Hematopoietic multipotent progenitor cell treated with erythropoietin and hydrocortisone succinate and interleukin-3 and kit ligand, for 8 days (in vitro differentiated cells): ENCODE measurements at regions not wholly inside any gene's neighbourhood (a gene's known extent, or its start where the extent isn't known, plus 50 kb on each side); places are given as distances from the start of the nearest gene placed in this dataset.

ENCODE experiments used
- DNase-seq: peaks from one replicate; pipeline ENCODE4 v3.0.0-alpha.2; 2015

DNA sequence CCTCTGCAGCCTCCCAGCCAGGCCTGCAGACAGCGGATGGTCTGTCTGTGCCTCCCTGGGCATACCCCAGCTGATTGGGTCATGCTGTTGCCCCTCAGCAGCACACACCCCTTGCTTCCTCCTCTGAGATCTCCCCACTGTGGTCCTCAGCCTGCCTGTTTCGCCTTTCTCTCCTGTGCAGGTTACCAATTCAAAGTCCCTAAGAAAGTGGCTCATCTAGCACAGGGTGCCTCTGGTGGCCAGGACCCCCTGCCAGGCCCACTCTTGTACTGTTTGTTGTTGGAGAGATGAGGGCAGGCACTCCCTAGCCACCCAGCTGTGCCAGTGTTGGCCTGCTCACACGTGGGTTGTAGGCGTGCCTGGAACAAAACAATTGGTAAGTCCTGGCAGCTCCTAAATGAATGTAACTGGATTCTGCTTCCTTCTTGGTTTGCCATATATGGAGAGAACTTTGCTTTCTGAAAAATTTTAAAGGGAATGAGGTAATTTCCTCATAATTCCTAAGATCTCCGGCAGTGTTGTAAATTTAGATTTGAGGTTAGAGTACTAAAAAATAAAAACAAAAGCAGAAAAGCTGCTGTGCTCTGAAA, 213.2 kb upstream of the IL12A start:
- DNase-seq = no peak

DNA sequence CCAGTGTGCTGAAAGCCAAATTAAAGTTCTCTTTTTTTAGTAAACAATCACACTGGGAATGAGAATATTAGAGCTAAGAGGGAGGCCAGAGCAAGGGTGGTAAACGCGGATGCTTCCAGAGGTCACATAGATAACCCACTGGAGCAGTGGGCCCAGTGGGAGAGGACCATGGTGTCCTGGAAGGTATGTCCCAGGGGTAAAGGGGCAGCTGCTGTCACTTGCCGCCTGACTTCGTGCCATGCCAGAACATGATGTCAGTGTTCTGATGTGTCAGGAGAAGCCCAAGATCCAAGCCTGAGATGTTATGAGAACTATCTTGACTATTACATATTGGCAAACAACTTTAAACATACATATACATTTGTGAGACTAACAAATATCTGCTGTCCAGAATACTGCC, 211.9 kb upstream of the IL12A start:
- no peak for DNase-seq

DNA sequence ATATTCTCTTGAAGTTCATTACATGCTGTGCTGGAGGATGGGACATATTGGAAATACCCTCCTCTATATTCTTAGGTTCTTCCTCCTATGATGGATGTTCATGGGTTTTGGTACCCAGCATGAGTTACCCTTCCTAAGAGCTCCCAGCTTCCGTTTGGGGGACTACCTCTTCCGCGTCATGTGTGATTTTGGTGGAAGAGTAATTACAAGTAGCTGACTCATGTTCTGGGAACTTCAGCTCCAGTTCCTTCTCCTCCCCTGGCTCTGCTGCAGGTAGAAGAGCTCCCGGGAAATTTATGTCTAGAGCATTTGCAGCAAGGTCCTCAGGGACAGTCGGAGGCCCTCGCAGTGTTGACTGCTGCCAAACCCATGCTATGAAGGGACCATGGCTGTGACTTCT, 208.8 kb upstream of the IL12A start:
- DNase-seq = no peak

DNA sequence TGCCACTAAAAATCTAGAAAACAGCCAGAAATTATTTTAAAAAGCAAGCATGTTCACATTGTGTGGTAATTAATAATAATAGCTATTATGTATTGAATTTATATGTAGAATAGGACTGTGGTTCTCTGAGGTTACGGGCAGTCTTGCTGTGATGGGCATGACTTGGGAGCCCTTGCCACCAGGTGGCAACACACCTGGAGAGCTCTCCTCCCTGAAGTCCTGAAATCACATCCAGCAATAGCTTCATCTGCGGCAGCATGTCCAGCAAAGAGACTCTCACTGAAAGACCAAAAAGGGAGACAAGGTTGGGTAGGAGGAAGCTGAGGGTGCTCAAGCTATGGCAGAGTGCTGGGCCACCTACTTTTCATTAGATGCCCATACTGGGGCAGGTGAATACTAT, 206.8 kb upstream of the IL12A start:
- DNase-seq = no peak

DNA sequence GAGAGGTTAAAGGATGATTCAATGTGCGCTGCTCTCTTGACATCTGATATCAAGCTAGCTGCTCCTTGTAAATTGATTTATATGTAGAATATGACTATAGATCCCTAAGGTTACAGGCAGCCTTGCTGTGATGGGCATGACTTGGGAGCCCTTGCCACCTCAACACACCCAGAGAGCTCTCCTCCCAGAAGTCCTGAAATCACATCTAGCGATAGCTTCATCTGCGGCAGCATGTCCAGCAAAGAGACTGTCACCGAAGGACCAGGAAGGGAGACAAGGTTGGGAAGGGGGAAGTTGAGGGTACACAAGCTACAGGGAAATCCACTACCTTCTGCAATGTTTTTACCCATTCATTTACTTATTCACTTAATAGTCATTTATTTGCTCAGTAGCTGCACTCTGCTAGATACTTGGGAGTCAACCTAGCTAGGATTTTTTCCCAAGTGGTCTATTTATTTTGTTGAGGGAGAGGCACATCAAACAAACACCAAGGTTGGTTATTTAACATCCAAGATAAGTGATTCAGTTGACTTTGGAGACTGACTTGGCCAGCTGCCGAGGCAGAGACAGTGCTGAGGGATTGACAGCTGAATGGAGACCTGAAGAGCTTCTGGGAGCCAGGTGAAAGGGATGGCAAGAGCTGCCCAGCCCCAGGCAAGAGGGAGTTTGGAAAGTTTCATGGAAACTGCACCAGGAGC, 205.8 kb upstream of the IL12A start:
- DNase-seq = no peak

DNA sequence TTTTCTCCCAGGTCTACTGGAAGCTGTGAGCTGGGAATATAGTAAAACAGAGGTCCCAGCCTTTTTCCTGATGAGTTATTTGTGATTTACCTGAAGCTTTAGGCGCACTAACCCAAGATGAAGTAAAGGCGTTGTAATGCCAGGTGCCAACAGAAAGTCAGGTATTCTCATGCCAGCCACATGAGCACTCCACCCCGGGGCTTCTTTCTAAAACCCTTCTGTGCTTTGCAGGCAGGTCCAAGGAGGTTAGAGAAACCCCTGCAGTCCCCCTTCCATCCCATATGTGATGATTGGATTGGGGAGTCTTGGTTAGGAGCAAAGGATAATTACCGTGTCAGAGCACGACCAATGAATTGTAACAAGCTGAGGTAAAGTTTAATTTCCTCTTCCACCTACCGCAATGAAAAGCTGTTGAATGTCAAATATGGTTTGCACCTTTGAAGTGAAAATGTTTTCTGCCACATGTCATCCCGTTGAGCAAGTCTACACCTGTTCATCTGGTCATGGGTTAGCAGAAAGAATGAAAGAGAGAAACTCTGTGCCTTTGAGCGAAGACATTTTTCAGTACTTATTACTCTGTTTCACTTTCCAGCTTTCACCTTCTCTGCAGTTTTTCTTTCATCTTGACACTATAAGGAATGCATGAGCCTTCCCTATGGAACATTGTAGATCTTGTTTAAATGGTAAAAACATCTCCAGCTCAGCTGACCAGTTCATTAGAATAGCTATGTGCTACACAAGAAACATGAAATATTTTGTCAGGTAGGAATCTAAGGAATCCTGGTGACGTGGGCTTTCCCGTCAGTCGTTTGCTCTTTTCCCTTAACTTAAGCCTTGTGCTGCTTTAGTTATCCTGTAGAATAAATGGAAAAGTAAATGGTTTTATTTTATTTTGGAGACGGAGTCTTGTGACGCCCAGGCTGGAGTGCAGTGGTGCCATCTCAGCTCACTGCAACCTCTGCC, 204.6 kb upstream of the IL12A start:
- no peak for DNase-seq

DNA sequence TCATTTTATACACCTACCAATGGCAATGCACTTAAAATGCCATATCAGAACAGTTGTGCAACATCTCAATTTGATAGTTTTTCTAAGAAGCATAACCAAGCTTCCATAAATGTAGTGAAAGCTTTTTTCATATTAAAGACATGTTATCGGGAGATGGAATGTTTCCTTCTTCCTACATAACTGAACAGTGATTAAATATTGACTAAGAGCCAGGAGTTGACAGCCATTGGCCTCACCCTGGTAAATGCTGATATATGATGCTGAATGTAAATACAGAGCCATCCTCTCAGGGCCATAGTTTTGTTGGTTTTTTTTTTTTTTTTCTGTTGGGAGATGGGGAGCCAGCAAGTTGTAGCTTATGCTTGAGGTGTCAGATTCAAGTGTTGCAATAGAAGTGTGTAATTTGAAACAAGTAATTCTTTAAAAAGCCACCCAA, 203.3 kb upstream of the IL12A start:
- DNase-seq = no peak

DNA sequence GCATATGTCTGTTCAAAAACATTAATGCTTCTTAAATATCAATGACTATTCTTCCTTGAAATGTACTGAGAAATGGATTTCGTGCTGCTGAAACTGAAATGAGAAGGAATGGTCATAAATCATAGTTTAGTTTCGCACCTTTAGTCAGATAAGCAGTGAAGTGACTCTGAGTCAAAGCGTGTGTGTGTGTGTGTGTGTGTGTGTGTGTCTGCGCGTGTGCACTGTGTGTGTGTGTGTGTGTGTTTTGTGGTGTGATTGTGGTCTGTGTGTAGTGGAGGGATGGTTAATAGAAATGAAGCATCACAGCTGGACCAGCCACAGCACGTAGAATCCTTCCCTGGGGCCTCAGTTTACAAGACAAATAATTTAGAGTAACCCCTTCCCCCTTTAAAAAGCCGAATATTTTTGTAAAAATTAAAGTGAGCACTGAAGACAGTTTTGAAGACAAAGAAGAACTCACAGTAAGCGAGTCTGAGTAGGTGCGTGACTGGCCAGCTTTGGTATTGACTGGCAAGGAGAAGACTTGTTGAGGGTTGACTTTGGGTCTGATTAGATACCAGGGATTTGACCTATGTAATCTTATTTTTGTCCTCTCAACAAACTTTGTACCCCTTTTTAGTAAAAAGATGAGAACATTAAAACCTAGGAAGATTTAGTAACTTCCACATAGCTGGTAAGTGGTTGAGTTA, 202.0 kb upstream of the IL12A start:
- no peak for DNase-seq

DNA sequence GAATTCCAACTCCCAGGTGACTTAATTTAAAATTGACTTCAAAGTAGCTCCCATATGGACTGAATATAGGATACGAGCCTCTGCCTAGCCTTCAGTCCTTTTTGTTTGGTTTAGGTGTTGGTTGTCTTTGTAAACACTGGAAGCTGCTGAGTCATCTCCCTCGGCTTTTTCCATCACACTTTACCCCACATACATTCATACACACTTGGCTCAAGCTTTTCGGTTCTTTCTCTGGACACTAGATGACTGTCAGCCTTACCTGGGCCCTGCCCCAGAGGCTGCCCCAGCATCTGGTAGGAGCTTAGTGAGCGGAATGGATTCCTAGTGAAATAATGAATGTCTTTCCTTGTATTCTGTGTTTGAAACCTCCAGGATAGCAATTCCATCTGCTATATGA, 201.5 kb upstream of the IL12A start:
- DNase-seq = no peak

DNA sequence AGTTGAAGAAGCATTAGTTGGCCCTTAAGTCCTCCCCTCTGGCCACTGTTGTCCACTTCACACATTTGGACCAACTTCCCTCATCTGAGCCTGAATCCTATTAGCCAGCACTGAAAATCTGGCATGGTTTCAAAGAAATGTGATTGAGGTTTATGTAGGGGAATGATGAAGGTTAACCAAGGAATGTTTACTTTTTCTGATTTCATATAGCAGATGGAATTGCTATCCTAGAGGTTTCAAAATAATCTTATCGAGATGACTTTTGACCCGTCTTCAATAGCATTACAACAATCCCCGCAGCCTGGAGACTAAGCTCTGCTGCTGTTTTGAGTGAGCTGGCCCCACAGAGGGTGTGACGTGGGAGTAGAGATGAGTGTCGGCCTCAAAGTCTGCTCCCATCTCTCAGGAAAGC, 200.8 kb upstream of the IL12A start:
- DNase-seq = no peak

DNA sequence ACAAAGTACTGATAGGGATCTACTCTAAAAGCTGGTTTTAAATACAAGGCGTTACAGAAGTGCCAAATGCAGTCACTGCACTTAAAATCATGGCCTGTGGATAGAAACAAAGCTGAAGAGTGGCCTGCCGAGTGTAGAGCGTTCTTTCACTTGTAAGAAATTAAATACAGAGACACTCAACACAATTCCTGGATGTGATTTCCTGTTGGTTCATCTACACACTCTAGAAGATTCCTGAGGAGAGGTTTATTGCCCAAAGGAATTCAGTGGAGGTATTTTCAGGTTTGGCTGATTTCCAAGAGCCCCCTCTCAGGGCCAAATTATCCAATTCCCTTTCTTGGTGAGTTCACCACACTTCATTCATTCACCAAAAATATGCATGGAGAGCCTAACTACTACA, 200.3 kb upstream of the IL12A start:
- DNase-seq = no peak

DNA sequence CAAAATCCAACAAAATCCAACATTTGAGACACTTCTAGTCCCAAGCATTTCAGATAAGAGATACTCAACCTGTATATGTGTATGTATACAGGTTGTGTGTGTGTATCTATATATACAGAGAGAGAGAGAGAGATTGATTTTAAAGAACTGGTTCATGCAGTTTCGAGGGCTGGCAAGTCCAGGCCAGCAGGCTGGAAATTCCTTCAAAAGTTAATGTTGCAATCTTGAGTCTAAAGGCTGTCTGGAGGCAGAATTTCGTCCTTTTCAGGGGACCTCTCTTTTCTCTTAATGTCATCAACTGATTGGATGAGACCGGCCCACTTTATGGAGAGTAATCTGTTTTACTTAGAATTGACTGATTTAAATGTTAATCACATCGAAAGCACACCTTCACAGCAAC, 199.6 kb upstream of the IL12A start:
- no peak for DNase-seq

DNA sequence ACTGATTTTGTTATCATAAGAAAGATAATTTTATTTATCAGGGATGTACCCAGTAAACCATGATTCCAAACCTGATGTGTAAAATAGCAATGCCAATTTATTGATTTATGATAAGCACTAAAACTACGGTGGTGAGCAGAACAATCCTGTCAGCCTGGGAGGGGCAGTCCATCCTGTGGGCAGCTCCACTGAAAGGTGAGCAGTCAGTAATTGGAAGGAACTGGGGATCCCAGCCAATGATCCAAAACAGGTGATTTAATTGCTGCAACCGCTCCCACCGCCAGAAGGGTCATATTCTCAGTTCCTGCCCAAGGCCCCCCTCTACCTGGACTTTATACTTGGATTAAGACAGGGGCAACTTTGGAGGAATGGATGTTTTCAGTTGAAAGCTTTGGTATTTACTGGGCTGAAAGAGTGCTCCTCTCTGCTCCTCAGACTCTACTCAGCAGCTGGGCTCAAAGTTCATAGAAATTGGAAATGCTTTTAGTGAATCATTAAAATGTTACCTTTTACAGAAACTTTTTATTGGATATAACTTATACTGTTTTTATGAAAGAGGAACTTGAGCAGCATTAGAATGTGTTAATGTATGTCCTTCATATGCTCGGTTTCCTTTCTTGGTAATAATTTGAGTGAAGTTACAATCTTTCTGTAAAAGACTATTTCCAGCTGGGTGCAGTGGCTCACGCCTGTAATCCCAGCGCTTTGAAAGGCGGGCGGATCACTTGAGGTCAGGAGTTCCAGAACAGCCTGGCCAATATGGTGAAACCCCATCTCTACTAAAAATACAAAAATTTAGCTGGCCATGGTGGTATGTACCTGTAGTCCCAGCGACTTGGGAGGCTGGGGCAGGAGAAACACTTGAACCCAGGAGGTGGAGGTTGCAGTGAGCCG, 198.6 kb upstream of the IL12A start:
- DNase-seq = no peak

DNA sequence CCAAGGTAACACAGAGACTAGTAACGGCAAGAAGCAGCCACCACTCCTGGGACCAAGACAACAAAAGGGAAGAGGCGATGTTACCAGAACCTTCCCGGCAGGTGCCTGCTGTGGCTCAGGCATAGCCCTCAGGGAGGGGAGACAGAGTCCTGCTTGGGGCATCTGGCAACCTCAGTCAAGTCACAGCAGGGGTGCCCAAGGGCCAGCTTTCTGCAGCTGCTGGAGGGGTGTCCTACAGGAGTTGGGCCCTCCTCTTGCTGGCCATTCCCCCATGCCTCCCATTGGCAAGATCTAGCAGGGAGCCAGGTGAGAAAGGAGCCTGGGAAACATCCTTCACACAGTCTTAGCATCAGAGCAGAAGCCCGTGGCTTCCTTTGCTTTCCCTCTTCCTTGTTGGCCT, 197.3 kb upstream of the IL12A start:
- DNase-seq = no peak

DNA sequence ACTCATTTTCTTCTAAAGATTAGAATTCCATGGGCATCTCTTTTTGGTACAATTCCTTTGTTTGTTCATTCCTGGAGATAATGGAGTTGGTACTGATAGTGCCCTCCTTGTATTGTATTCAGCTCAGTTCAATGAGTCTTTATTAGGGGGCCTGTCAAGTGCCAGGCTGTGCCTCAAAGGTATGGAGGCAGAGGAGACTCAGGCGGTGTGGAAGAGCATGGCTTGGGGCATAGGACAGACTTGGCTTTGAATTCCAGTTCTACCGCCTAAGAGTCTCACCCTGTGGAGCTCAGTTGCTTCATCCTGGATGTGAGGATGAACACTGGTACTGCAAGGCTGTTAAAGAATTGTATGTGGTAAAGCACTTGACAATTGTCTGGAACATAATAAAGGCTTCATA, 196.6 kb upstream of the IL12A start:
- DNase-seq = no peak

DNA sequence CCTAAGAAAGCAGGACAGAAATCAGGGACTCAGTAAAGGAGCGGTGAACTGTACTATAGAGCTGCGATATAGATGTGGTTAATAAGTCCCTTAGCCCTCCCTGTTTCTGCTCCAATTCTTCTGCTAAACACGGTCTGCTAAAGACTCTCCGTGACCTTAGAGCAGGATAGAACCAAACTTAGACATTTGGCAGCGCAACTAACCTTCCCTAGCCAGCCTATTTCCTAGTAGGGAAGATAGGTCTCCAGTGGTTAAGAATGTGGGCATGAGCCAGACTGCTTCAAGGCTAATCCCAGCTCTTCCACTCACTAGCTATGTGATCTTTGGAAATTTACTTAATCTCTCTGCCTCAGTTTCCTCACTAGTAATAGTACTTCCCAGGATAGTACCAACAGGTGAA, 193.6 kb upstream of the IL12A start:
- DNase-seq = no peak

DNA sequence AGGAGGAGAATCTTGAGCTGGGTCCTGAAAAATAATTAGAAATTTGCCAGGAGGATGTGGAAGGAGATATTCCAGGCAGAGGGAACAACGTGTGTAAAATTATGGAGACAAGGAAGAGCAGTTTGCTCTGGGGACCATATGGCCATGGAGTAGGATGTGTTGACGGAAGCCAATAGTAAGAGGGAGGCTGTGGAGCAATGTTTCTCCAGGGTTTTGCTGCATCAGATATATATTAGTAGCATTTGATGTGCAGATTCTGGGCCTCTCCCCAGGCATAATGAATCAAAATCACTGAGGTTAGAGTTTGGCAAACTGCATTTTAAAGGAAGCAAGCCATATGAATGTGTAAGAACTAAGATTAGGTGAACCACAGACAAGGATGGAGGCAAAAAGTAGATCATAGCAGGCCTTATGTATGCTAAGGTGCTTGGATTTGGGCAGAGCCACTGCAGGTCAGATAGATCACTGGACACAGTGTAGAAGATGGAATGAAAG, 192.9 kb upstream of the IL12A start:
- no peak for DNase-seq

DNA sequence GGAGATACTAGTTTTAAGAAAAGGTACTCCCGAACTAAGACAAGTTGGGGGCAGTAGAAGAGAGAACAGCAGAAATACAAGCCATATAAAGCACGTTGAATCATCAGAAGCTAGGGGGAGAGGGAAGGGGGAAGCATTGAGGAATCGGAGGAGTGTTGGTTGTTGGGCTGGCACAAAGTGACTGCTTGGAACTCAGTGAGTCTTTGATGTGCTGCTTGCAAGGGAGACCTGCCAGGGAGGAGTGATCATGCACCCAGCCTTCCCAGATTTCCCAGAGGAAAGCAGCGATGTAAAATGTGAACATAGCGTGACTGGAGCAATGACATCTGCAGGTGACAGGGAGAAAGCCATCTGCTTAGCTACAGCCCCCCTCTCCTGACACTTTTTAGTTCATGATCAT, 192.4 kb upstream of the IL12A start:
- no peak for DNase-seq

DNA sequence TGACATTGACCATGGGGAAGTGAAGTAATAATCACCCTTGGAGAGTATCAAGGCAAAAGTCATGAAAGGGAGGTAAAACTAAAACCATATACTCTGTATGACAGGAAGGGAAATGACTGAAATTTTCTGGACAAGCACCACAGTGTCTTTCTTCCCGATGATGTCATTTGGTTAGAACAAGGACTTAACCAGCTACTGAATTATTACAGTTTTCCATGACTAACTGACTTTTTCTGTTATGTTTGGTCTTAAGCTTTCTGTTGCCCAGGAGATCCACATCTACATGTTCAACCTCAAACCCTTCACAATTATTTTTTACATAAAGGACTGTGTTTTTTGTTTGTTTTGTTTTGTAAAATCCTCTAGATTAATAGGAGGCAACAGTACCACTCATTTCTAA, 191.9 kb upstream of the IL12A start:
- no peak for DNase-seq

DNA sequence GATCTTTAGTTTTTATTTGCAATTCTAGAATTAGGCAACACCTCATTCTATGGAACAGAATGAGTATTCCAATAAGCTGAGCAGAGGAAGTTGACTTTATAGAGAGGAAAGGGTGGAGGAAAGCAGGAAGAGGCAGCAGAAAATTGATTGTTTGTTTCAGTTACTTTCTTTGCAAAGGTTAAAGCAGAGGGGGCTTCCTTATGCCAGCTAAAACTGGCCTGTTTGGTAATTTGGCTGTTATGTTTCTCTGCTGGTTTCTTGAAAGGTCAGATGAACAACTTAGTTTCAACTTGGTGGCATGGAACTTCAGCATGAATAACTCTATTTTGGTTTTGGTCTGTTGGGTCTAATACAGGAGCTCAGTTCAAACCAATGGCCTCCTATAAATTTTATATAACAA, 190.9 kb upstream of the IL12A start:
- DNase-seq = no peak

DNA sequence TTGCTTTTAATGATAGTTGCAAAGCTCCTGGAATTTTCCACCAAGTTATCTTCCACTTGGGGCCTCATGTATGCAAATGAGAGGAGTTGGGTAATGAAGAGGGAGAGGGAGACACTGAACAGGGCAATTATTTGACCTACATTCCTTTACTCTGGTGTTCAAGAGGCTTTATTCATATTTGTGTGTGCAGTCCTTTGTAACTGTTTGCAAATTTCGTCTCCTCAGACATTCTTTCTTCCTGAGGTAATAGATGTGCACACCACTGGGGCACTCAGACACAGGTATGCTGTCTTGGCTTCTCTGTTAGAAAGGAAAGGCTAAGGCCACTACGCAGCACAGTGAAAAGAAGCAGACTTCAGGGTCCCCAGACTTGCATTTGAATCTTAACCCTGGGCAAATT, 189.7 kb upstream of the IL12A start:
- no peak for DNase-seq
